OCI-LY1 (cell line): ENCODE measurements at regions not wholly inside any gene's neighbourhood (a gene's known extent, or its start where the extent isn't known, plus 50 kb on each side); places are given as distances from the start of the nearest gene placed in this dataset.

Experiments
- H2AFZ ChIP-seq: fragments of 200-600 bp; sonication (generic), shearing (Covaris generic); 2 replicates; pipeline ENCODE4 v1.6.0; 2014; ENCODE audit warnings: antibody characterized with exemption, mild to moderate bottlenecking, low read length
- H3F3A ChIP-seq: fragments of 200-600 bp; sonication (generic), shearing (Covaris generic); 2 replicates; pipeline ENCODE4 v1.6.0; 2014; ENCODE audit warnings: mild to moderate bottlenecking, antibody characterized with exemption, low read length, moderate library complexity; ENCODE audit not compliant: insufficient read depth
- H3K27ac ChIP-seq: fragments of 200-600 bp; sonication (generic); 2 replicates; pipeline ENCODE4 v1.5.1; 2014; ENCODE audit warnings: low read length, mixed run types, mild to moderate bottlenecking, low read depth; ENCODE audit not compliant: poor library complexity, severe bottlenecking
- H3K27me3 ChIP-seq: fragments of 200-600 bp; sonication (generic); 2 replicates; pipeline ENCODE4 v1.6.0; 2014; ENCODE audit warnings: antibody characterized with exemption, mild to moderate bottlenecking, low read length, moderate library complexity; ENCODE audit not compliant: insufficient read depth
- H3K36me3 ChIP-seq: fragments of 200-600 bp; sonication (generic); 2 replicates; pipeline ENCODE4 v1.6.1; 2014; ENCODE audit warnings: mild to moderate bottlenecking, antibody characterized with exemption, low read length, moderate library complexity, mixed read lengths; ENCODE audit not compliant: insufficient read depth
- H3K4me1 ChIP-seq: fragments of 200-600 bp; sonication (generic); 2 replicates; pipeline ENCODE4 v1.5.1; 2014; ENCODE audit warnings: mild to moderate bottlenecking, low read length, moderate library complexity; ENCODE audit not compliant: insufficient read depth, severe bottlenecking
- H3K4me2 ChIP-seq: fragments of 200-600 bp; sonication (generic), shearing (Covaris generic); 2 replicates; pipeline ENCODE4 v1.6.1; 2014; ENCODE audit warnings: low read length
- H3K4me3 ChIP-seq: fragments of 200-600 bp; sonication (generic); 2 replicates; pipeline ENCODE4 v1.5.1; 2014; ENCODE audit warnings: low read length, low read depth, mild to moderate bottlenecking, mixed read lengths; ENCODE audit not compliant: poor library complexity, severe bottlenecking
- H3K79me2 ChIP-seq: fragments of 200-600 bp; shearing (Covaris generic); 2 replicates; pipeline ENCODE4 v1.6.1; 2016; ENCODE audit warnings: mixed run types, low read length, mixed read lengths; ENCODE audit not compliant: insufficient read depth
- H3K9ac ChIP-seq: fragments of 200-600 bp; sonication (generic), shearing (Covaris generic); 2 replicates; pipeline ENCODE4 v1.6.1; 2014; ENCODE audit warnings: mild to moderate bottlenecking, low read length, mixed read lengths
- H3K9me2 ChIP-seq: fragments of 200-600 bp; sonication (generic), shearing (Covaris generic); 2 replicates; pipeline ENCODE4 v1.6.1; 2014; ENCODE audit warnings: low read depth, mild to moderate bottlenecking, low read length, mixed read lengths
- H3K9me3 ChIP-seq: fragments of 200-600 bp; shearing (Covaris generic); 2 replicates; pipeline ENCODE4 v1.6.1; 2014; ENCODE audit warnings: low read length, mixed read lengths
- H4K20me1 ChIP-seq: fragments of 200-600 bp; sonication (generic), shearing (Covaris generic); 2 replicates; pipeline ENCODE4 v1.6.0; 2016; ENCODE audit warnings: mild to moderate bottlenecking, low read length; ENCODE audit not compliant: insufficient read depth
- CTCF ChIP-seq: fragments of 200-600 bp; sonication (generic), shearing (Covaris generic); IDR thresholded peaks from 2 replicates; pipeline ENCODE4 v1.5.1; 2017; ENCODE audit warnings: mild to moderate bottlenecking, antibody characterized with exemption, low read length, moderate library complexity, mixed read lengths
- EZH2 ChIP-seq: fragments of 200-600 bp; sonication (generic), shearing (Covaris generic); IDR thresholded peaks from 2 replicates; pipeline ENCODE4 v1.8.0; 2017; ENCODE audit warnings: borderline replicate concordance, mixed run types, mild to moderate bottlenecking, antibody characterized with exemption, low read length, moderate library complexity, mixed read lengths

GRCh38 chr3:102756706-102757105, 321.9 kb downstream of the ZPLD1 start:
- Histone ChIP-seq H3K9me2 (no peaks in the 10 kb centered on the region), H3K36me3 (no peaks in the 10 kb centered on the region), H3K4me3 (no peak overlapping the region), H3K27ac (no peak overlapping the region), H3K9me3 (no peaks in the 10 kb centered on the region), H3K4me1 (no peaks in the 10 kb centered on the region), H2AFZ (no peak overlapping the region), H3K27me3 (no peaks in the 10 kb centered on the region), H3K4me2 (no peak overlapping the region), H4K20me1 (no peaks in the 10 kb centered on the region), H3K79me2 (no peaks in the 10 kb centered on the region), H3K9ac (no peak overlapping the region), H3F3A (no peaks in the 10 kb centered on the region)
- TF ChIP-seq CTCF (no peak), EZH2 (no peak)

- H4K20me1 ChIP-seq: no peaks in the 10 kb centered on the region
- no peak overlapping the region for H3K9ac ChIP-seq
- no peak overlapping the region for H3K27ac ChIP-seq
- no peaks in the 10 kb centered on the region for H3K79me2 ChIP-seq
- no peaks in the 10 kb centered on the region for H3K27me3 ChIP-seq
- H3K4me3 ChIP-seq: no peak overlapping the region
- no peak overlapping the region for H3K4me2 ChIP-seq
- no peaks in the 10 kb centered on the region for H3K9me2 ChIP-seq
- H3K4me1 ChIP-seq: no peaks in the 10 kb centered on the region
- no peak overlapping the region for H2AFZ ChIP-seq
- TF ChIP-seq CTCF (no peak), EZH2 (no peak)
- no peaks in the 10 kb centered on the region for H3K36me3 ChIP-seq
- no peaks in the 10 kb centered on the region for H3F3A ChIP-seq
- H3K9me3 ChIP-seq: no peaks in the 10 kb centered on the region
Observed at GRCh38 chr3:102757950-102758349, 323.1 kb downstream of the ZPLD1 start.

- no peak overlapping the region for H3K4me2 ChIP-seq
- H3K4me1 ChIP-seq: no peaks in the 10 kb centered on the region
- no peak overlapping the region for H3K9ac ChIP-seq
Observed at GRCh38 chr3:102761766-102762165, 327.0 kb downstream of the ZPLD1 start.

More at GRCh38 chr3:102761766-102762165, 327.0 kb downstream of the ZPLD1 start:
- H3K27ac ChIP-seq: no peak overlapping the region
- no peaks in the 10 kb centered on the region for H3K9me3 ChIP-seq
- no peak overlapping the region for H2AFZ ChIP-seq
- H4K20me1 ChIP-seq: no peaks in the 10 kb centered on the region
- no peak for TF ChIP-seq EZH2
- TF ChIP-seq CTCF: no peak
- H3K79me2 ChIP-seq: no peaks in the 10 kb centered on the region
- H3K36me3 ChIP-seq: no peaks in the 10 kb centered on the region
- no peak overlapping the region for H3K4me3 ChIP-seq
- H3K9me2 ChIP-seq: no peaks in the 10 kb centered on the region
- no peaks in the 10 kb centered on the region for H3K27me3 ChIP-seq
- H3F3A ChIP-seq: no peaks in the 10 kb centered on the region
